ENCODE measurements at regions not wholly inside any gene's neighbourhood (a gene's known extent, or its start where the extent isn't known, plus 50 kb on each side); places are given as distances from the start of the nearest gene placed in this dataset.

DNA sequence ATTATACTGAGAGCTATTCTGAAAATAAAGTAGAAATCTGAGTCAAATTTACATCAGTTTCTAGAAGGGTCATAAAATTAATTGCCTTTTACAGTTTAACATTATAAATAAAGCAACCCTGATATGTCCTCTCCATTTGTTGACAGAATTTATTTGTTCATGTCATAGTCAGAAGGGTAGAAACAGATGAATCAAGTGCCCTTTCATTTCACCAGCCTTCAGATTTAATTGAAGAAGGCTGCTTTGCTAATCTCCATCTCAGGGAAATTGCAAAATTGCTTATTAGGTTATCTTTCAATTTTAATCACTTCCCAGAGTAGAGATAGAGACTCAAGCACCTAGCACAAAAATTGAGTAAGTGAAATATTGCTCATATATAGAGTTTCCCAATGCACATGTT lies 76.8 kb downstream of the ATXN7L3B start:
- no peak overlapping the region for H2AFZ ChIP-seq (ENCODE audit: low read length)
- no peak for DNase-seq (ENCODE audit: low read depth in 2 of 2)

GRCh38 chr12:74619084-74619483 lies 81.4 kb downstream of the ATXN7L3B start:
- DNase-seq (ENCODE audit: low read depth in 2 of 2) = no peak
- Histone ChIP-seq H3K27me3 (ENCODE audit: control insufficient read depth, insufficient read depth, low read length) (no peaks in the 10 kb centered on the region), H3K27ac (ENCODE audit: insufficient read depth, low read length) (no peak overlapping the region), H3K36me3 (ENCODE audit: control insufficient read depth, insufficient read depth, low read length) (no peaks in the 10 kb centered on the region), H3K9ac (ENCODE audit: insufficient read depth, low read length) (no peak overlapping the region), H3K79me2 (ENCODE audit: control insufficient read depth, insufficient read depth, low read length) (no peaks in the 10 kb centered on the region), H3K4me2 (ENCODE audit: extremely low read depth, insufficient read depth, low read length) (no peak overlapping the region), H3K4me3 (replicated peaks in 1 of 4; ENCODE audit: control extremely low read depth in 1 of 4, insufficient read depth in 1 of 4, low read depth in 3 of 4, low read length in 4 of 4) (no peak overlapping the region), H2AFZ (ENCODE audit: low read length) (no peak overlapping the region), H3K4me1 (ENCODE audit: control insufficient read depth, extremely low read depth, insufficient read depth, low read length) (no peaks in the 10 kb centered on the region), H3K9me3 (ENCODE audit: control insufficient read depth, insufficient read depth, low read depth, low read length) (no peaks in the 10 kb centered on the region), H4K20me1 (ENCODE audit: control insufficient read depth, extremely low read depth, insufficient read depth, low read length) (no peaks in the 10 kb centered on the region)
- TF ChIP-seq EZH2 (IDR thresholded peaks at IDR 0.05; ENCODE audit: low read length, missing control alignments) (no peak), CTCF (conservative IDR thresholded peaks at IDR 0.05 in 1 of 2, IDR thresholded peaks at IDR 0.05 in 1 of 2; ENCODE audit: low read depth in 1 of 2, low read length in 2 of 2) (no peak)

More for the DNA sequence above, 76.8 kb downstream of the ATXN7L3B start:
- no peak overlapping the region for H3K9ac ChIP-seq (ENCODE audit: insufficient read depth, low read length)
- H4K20me1 ChIP-seq (ENCODE audit: control insufficient read depth, extremely low read depth, insufficient read depth, low read length) = no peaks in the 10 kb centered on the region
- no peaks in the 10 kb centered on the region for H3K36me3 ChIP-seq (ENCODE audit: control insufficient read depth, insufficient read depth, low read length)
- H3K79me2 ChIP-seq (ENCODE audit: control insufficient read depth, insufficient read depth, low read length) = no peaks in the 10 kb centered on the region
- H3K4me3 ChIP-seq (replicated peaks in 1 of 4; ENCODE audit: control extremely low read depth in 1 of 4, insufficient read depth in 1 of 4, low read depth in 3 of 4, low read length in 4 of 4) = no peak overlapping the region
- no peaks in the 10 kb centered on the region for H3K9me3 ChIP-seq (ENCODE audit: control insufficient read depth, insufficient read depth, low read depth, low read length)
- H3K27ac ChIP-seq (ENCODE audit: insufficient read depth, low read length) = no peak overlapping the region
- H3K4me2 ChIP-seq (ENCODE audit: extremely low read depth, insufficient read depth, low read length) = no peak overlapping the region
- H3K27me3 ChIP-seq (ENCODE audit: control insufficient read depth, insufficient read depth, low read length) = no peaks in the 10 kb centered on the region
- no peak for TF ChIP-seq EZH2 (IDR thresholded peaks at IDR 0.05; ENCODE audit: low read length, missing control alignments)
- no peak for TF ChIP-seq CTCF (conservative IDR thresholded peaks at IDR 0.05 in 1 of 2, IDR thresholded peaks at IDR 0.05 in 1 of 2; ENCODE audit: low read depth in 1 of 2, low read length in 2 of 2)
- no peaks in the 10 kb centered on the region for H3K4me1 ChIP-seq (ENCODE audit: control insufficient read depth, extremely low read depth, insufficient read depth, low read length)

DNA sequence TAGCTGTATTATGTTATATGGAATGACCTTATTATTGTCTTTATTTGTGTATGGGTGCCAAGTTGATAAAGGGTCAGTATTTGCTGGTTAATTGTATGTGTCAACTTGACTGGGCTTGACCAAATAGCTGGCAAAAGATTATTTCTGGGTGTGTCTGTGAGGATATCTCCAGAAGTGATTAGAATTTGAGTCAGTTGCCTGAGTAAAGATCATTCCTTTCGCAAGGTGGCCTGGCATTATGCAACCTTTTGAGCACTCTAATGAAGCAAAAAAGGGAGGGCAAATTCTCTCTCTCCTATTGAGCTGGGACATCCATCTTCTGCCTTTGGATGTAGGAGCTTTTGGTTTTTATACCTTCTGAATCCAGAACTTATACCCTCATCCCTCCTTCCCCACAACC lies 82.2 kb downstream of the ATXN7L3B start:
- H3K36me3 ChIP-seq (ENCODE audit: control insufficient read depth, insufficient read depth, low read length) = no peaks in the 10 kb centered on the region
- H3K27ac ChIP-seq (ENCODE audit: insufficient read depth, low read length) = no peak overlapping the region
- TF ChIP-seq CTCF (conservative IDR thresholded peaks at IDR 0.05 in 1 of 2, IDR thresholded peaks at IDR 0.05 in 1 of 2; ENCODE audit: low read depth in 1 of 2, low read length in 2 of 2) = no peak
- no peak for TF ChIP-seq EZH2 (IDR thresholded peaks at IDR 0.05; ENCODE audit: low read length, missing control alignments)
- H4K20me1 ChIP-seq (ENCODE audit: control insufficient read depth, extremely low read depth, insufficient read depth, low read length) = no peaks in the 10 kb centered on the region
- no peak overlapping the region for H3K4me3 ChIP-seq (replicated peaks in 1 of 4; ENCODE audit: control extremely low read depth in 1 of 4, insufficient read depth in 1 of 4, low read depth in 3 of 4, low read length in 4 of 4)
- H3K4me1 ChIP-seq (ENCODE audit: control insufficient read depth, extremely low read depth, insufficient read depth, low read length) = no peaks in the 10 kb centered on the region
- H3K9ac ChIP-seq (ENCODE audit: insufficient read depth, low read length) = no peak overlapping the region
- no peak overlapping the region for H3K4me2 ChIP-seq (ENCODE audit: extremely low read depth, insufficient read depth, low read length)
- H2AFZ ChIP-seq (ENCODE audit: low read length) = no peak overlapping the region
- H3K79me2 ChIP-seq (ENCODE audit: control insufficient read depth, insufficient read depth, low read length) = no peaks in the 10 kb centered on the region
- DNase-seq (ENCODE audit: low read depth in 2 of 2) = no peak
- H3K9me3 ChIP-seq (ENCODE audit: control insufficient read depth, insufficient read depth, low read depth, low read length) = no peaks in the 10 kb centered on the region
- H3K27me3 ChIP-seq (ENCODE audit: control insufficient read depth, insufficient read depth, low read length) = no peaks in the 10 kb centered on the region
